ENCODE measurements at regions not wholly inside any gene's neighbourhood (a gene's known extent, or its start where the extent isn't known, plus 50 kb on each side); places are given as distances from the start of the nearest gene placed in this dataset.

DNA sequence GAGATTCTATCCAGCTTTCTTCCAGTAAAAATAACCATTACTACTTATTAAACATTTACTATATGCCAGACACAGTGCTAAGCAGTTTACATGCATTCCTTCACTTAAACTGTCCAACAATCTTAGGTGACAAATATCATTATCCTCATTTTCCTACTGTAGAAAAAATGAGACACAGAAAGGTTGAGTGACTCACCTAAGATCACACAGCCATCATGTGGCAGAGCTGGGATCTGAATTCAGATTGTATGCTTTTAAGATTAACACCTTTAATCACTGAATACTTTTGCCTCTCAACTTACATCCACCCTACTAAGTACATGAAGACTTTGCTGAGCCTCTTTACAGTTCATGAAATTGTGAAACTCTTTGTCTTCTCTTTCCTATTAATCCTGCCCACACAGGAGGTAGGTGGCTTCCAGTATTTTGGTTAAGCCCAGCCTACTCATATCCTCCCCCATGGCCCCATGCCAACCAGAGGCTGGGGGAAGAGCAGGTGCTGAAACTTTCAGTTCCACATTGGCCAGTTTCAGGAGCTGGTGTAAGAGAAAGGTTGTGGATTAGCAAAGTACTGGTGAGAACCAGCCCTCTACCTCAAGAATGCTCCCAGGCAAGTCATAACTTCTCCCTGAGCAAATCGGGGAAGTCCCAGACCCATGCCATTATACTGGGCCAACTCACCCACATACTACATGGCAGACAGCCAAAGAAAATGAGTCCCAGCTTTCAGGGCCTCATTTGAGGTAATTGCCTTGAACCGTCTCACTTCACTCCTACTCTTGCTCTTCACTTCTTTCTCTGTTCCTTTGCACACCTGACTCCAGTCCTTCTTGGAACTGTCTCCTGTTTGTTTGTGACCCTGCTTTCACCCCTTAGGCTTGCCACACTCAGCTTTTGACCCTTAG lies 211.1 kb downstream of the GUCY2F start:
- no peak for DNase-seq (ENCODE audit: low spot score)

DNA sequence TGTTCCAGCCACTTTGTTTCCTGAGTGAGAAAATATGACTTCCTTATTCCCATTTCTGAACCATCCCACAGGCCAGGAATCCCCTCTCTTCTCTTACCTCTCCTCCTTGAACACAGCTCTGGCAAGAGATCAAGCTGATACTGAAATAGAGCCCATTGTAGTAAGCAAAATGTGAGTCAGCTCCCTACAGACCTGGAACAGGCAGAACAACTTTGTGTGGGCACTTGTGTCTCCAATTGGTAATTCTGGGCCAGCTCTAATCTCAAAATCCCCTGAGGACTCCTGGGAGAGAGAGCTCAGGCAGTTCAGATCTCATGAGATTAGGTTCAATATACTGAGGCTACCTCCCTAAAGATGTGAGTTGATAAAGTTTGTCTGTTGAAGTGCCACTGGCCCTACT lies 213.5 kb downstream of the GUCY2F start:
- Mint-ChIP-seq H3K4me1 (ENCODE audit: unreplicated experiment) (peaks cover 3% of the 10 kb centered on the region), H3K27ac (ENCODE audit: unreplicated experiment) (no peak overlapping the region), H3K36me3 (ENCODE audit: low read depth, unreplicated experiment) (no peaks in the 10 kb centered on the region), H3K27me3 (ENCODE audit: unreplicated experiment) (peaks cover 6% of the 10 kb centered on the region), H3K4me3 (ENCODE audit: unreplicated experiment) (no peak overlapping the region), H3K9me3 (ENCODE audit: unreplicated experiment) (no peaks in the 10 kb centered on the region)
- TF ChIP-seq, protein P1, sequence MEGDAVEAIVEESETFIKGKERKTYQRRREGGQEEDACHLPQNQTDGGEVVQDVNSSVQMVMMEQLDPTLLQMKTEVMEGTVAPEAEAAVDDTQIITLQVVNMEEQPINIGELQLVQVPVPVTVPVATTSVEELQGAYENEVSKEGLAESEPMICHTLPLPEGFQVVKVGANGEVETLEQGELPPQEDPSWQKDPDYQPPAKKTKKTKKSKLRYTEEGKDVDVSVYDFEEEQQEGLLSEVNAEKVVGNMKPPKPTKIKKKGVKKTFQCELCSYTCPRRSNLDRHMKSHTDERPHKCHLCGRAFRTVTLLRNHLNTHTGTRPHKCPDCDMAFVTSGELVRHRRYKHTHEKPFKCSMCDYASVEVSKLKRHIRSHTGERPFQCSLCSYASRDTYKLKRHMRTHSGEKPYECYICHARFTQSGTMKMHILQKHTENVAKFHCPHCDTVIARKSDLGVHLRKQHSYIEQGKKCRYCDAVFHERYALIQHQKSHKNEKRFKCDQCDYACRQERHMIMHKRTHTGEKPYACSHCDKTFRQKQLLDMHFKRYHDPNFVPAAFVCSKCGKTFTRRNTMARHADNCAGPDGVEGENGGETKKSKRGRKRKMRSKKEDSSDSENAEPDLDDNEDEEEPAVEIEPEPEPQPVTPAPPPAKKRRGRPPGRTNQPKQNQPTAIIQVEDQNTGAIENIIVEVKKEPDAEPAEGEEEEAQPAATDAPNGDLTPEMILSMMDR (IDR thresholded peaks at IDR 0.05; ENCODE audit: unreplicated experiment) = no peak
- DNase-seq (ENCODE audit: low spot score) = no peak

More for the DNA sequence above, 211.1 kb downstream of the GUCY2F start:
- no peak overlapping the region for H3K27ac Mint-ChIP-seq (ENCODE audit: unreplicated experiment)
- TF ChIP-seq, protein P1 (IDR thresholded peaks at IDR 0.05; ENCODE audit: unreplicated experiment) = no peak
- no peaks in the 10 kb centered on the region for H3K36me3 Mint-ChIP-seq (ENCODE audit: low read depth, unreplicated experiment)
- peaks cover 3% of the 10 kb centered on the region for H3K4me1 Mint-ChIP-seq (ENCODE audit: unreplicated experiment)
- H3K4me3 Mint-ChIP-seq (ENCODE audit: unreplicated experiment) = no peak overlapping the region
- H3K27me3 Mint-ChIP-seq (ENCODE audit: unreplicated experiment) = peaks cover 8% of the 10 kb centered on the region
- H3K9me3 Mint-ChIP-seq (ENCODE audit: unreplicated experiment) = no peaks in the 10 kb centered on the region

DNA sequence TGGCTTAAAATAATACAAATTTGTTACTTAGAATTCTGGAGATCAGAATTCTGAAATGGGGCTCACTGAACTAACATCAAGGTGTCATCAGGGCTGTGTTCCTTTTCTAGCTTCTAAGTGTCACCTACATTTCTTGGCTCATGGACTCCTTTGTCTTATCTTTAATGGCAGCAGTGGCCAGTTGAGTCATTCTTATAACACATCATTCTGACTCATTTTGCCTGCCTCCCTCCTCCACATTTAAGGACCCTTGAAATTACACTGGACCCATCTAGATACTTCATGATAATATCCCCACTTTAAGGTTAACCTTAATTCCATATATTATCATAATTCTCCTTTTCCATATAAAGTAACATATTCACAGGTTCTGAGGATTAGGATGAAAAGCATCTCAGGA lies 215.9 kb downstream of the GUCY2F start:
- Mint-ChIP-seq H3K9me3 (ENCODE audit: unreplicated experiment) (no peaks in the 10 kb centered on the region), H3K27ac (ENCODE audit: unreplicated experiment) (no peak overlapping the region), H3K4me1 (ENCODE audit: unreplicated experiment) (peaks cover 3% of the 10 kb centered on the region), H3K4me3 (ENCODE audit: unreplicated experiment) (no peak overlapping the region), H3K36me3 (ENCODE audit: low read depth, unreplicated experiment) (no peaks in the 10 kb centered on the region), H3K27me3 (ENCODE audit: unreplicated experiment) (peaks cover 3% of the 10 kb centered on the region)
- DNase-seq (ENCODE audit: low spot score) = no peak
- TF ChIP-seq, protein P1 (IDR thresholded peaks at IDR 0.05; ENCODE audit: unreplicated experiment) = no peak

DNA sequence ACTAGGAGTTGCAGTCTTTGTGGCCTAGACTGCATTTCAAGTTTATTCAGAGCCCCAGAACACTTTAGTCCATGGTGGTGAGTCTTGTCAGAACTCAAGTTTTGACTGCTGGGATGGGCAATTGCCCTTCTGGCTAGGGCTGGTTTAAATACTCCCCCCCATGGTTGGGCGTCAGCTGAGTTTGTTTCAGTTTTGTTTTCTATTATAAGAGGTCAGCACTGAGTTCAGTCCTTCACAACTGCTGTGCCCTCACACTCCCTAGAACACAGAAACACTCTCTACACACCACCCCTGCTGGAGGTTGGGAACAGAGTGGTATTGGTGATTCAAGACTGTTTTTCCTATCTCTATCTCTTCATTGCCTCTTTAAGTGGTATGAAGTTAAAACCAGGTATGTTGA lies 217.0 kb downstream of the GUCY2F start:
- Mint-ChIP-seq H3K9me3 (ENCODE audit: unreplicated experiment) (no peaks in the 10 kb centered on the region), H3K36me3 (ENCODE audit: low read depth, unreplicated experiment) (no peaks in the 10 kb centered on the region), H3K27ac (ENCODE audit: unreplicated experiment) (no peak overlapping the region), H3K4me1 (ENCODE audit: unreplicated experiment) (peaks cover 3% of the 10 kb centered on the region), H3K4me3 (ENCODE audit: unreplicated experiment) (no peak overlapping the region), H3K27me3 (ENCODE audit: unreplicated experiment) (no peaks in the 10 kb centered on the region)
- DNase-seq (ENCODE audit: low spot score) = no peak
- TF ChIP-seq, protein P1 (IDR thresholded peaks at IDR 0.05; ENCODE audit: unreplicated experiment) = no peak

DNA sequence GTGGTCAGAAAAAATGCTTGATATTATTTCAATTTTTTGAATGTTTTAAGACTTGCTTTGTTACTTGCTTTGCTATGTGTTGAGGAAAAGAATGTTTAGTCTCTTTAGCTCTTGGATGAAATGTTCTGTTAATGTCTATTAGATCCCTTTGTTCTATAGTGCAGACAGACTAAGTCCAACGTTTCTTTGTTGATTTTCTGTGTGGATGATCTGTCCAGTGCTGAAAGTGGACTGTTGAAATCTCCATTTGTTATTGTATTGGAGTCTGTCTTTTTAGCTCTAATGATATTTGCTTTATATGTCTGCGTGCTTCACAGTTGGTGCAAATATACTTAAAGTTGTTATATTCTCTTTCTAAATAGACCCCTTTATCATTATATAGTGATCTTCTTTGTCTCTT lies 220.6 kb downstream of the GUCY2F start:
- TF ChIP-seq, protein P1 (IDR thresholded peaks at IDR 0.05; ENCODE audit: unreplicated experiment) = no peak
- H3K4me1 Mint-ChIP-seq (ENCODE audit: unreplicated experiment) = no peaks in the 10 kb centered on the region

More for the DNA sequence above, 220.6 kb downstream of the GUCY2F start:
- Mint-ChIP-seq H3K9me3 (ENCODE audit: unreplicated experiment) (no peaks in the 10 kb centered on the region), H3K27ac (ENCODE audit: unreplicated experiment) (no peak overlapping the region), H3K36me3 (ENCODE audit: low read depth, unreplicated experiment) (no peaks in the 10 kb centered on the region), H3K27me3 (ENCODE audit: unreplicated experiment) (no peaks in the 10 kb centered on the region), H3K4me3 (ENCODE audit: unreplicated experiment) (no peak overlapping the region)
- no peak for DNase-seq (ENCODE audit: low spot score)
